ENCODE measurements at regions not wholly inside any gene's neighbourhood (a gene's known extent, or its start where the extent isn't known, plus 50 kb on each side); places are given as distances from the start of the nearest gene placed in this dataset.

DNA sequence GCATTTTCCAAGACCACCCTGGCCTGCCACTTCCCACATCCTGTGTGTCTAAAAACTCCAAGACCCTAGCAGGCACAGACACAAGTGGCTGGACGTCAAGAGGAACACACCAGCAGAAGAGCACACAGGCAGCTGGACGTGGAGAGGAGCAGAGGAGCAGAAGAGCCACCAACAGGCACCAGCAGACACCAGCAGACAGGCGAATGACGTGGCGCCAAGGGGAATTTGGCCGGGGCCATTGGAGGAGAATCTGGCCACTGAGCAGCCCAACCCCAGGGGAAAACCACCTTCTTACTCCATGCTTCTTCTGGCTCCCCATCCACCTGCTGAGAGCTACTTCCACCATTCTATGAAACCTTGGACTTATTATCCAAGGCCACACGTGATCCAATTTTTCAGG, 243.1 kb upstream of the CTSO start:
- TF ChIP-seq, protein P1, sequence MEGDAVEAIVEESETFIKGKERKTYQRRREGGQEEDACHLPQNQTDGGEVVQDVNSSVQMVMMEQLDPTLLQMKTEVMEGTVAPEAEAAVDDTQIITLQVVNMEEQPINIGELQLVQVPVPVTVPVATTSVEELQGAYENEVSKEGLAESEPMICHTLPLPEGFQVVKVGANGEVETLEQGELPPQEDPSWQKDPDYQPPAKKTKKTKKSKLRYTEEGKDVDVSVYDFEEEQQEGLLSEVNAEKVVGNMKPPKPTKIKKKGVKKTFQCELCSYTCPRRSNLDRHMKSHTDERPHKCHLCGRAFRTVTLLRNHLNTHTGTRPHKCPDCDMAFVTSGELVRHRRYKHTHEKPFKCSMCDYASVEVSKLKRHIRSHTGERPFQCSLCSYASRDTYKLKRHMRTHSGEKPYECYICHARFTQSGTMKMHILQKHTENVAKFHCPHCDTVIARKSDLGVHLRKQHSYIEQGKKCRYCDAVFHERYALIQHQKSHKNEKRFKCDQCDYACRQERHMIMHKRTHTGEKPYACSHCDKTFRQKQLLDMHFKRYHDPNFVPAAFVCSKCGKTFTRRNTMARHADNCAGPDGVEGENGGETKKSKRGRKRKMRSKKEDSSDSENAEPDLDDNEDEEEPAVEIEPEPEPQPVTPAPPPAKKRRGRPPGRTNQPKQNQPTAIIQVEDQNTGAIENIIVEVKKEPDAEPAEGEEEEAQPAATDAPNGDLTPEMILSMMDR (IDR thresholded peaks at IDR 0.05): no peak
- TF ChIP-seq ZFX (IDR thresholded peaks at IDR 0.05; ENCODE audit: borderline replicate concordance): no peak

Measured in 22Rv1 (cell line).